ENCODE measurements at regions not wholly inside any gene's neighbourhood (a gene's known extent, or its start where the extent isn't known, plus 50 kb on each side); places are given as distances from the start of the nearest gene placed in this dataset.

DNA sequence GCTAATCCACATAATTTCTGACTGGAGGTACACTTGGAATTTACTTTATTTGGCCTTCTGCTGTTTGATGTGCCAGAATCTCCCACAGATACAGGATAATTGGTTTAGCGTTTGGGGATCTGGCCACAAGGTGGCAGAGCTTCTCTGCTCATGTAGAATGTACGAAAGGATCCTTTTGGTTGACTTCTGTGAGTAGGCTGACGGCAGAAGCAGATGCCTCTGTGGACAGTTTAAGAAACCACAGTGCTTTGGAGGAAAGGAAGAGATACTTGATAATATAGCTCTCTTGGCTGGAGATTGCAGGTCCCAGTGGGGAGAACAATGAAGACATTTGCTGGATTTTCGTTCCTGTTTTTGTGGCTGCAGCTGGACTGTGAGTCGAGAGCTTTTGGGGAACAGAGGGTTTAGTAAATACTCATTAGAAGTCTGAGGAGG lies 75.3 kb upstream of the OR4E1 start:
- no peak overlapping the region for H2AK5ac ChIP-seq (ENCODE audit: low read depth, low read length)
- H3K79me1 ChIP-seq (ENCODE audit: low read depth, low read length): no peaks in the 10 kb centered on the region
- no peak overlapping the region for H3K27ac ChIP-seq (ENCODE audit: low read depth, low read length)
- H3K36me3 ChIP-seq (ENCODE audit: control insufficient read depth in 2 of 4, insufficient read depth in 4 of 4, low read length in 3 of 4): no peaks in the 10 kb centered on the region
- 39% methylated on average over 5 of the region's 5 CpGs; no CpG with 5 or more reads in 1 of the 2 experiments for WGBS, 2 experiments (ENCODE audit: extremely low coverage in 1 of 2, insufficient coverage in 1 of 2, insufficient read length in 1 of 2, insufficient replicate concordance in 2 of 2, low coverage in 1 of 2, low lambda C conversion rate in 2 of 2, missing lambda C conversion rate in 1 of 2)
- no peak overlapping the region for H3K9ac ChIP-seq (replicated peaks in 1 of 4; ENCODE audit: extremely low read depth in 1 of 4, low read depth in 3 of 4, low read length in 3 of 4)
- no peak overlapping the region for H4K91ac ChIP-seq (replicated peaks; ENCODE audit: insufficient read length, low read length)
- no peak overlapping the region for H4K5ac ChIP-seq (ENCODE audit: insufficient read length, low read depth, low read length)
- H3K4me1 ChIP-seq (replicated peaks in 1 of 4; ENCODE audit: control insufficient read depth in 3 of 4, insufficient read depth in 4 of 4, low read length in 3 of 4): no peaks in the 10 kb centered on the region; a peak in 1 of 7 replicates
- no peak overlapping the region for H3K14ac ChIP-seq (ENCODE audit: insufficient read length)
- H3K9me3 ChIP-seq (ENCODE audit: insufficient read depth in 2 of 2, low read depth in 1 of 2, low read length in 1 of 2): no peaks in the 10 kb centered on the region
- H3K23me2 ChIP-seq (ENCODE audit: low read depth, low read length): no peaks in the 10 kb centered on the region
- ChIA-PET CTCF (ENCODE audit: partially characterized antibody) (interaction anchor here (0.8 to 3.6 kb wide), 31 partner anchors 10 to 241 kb away, joined by 3 to 28 read pairs (median 4); no protein-coding TSS in a partner anchor), POLR2A (ENCODE audit: partially characterized antibody) (no interaction called here)
- H2BK20ac ChIP-seq (ENCODE audit: low read length): no peak overlapping the region
- no peak overlapping the region for H2BK120ac ChIP-seq (replicated peaks; ENCODE audit: low read depth, low read length)
- H3K18ac ChIP-seq (ENCODE audit: extremely low read depth, low read length): no peak overlapping the region
- no peak overlapping the region for H4K8ac ChIP-seq (ENCODE audit: extremely low read depth, insufficient read depth, low read length)
- no peak overlapping the region for H3K23ac ChIP-seq (ENCODE audit: insufficient read length)
- no peak overlapping the region for H3K4me2 ChIP-seq (ENCODE audit: insufficient read depth in 1 of 2, low read depth in 2 of 2, low read length in 2 of 2)
- peak overlapping the region; percentile 93 for H2AFZ ChIP-seq (ENCODE audit: low read length)
- H2BK5ac ChIP-seq (ENCODE audit: low read depth, low read length): no peak overlapping the region
- no peak overlapping the region for H2BK15ac ChIP-seq (ENCODE audit: low read length)
- H4K20me1 ChIP-seq (replicated peaks in 1 of 2; ENCODE audit: control insufficient read depth in 1 of 2, insufficient read depth in 2 of 2, low read length in 2 of 2): no peaks in the 10 kb centered on the region
- H3K4me3 ChIP-seq (ENCODE audit: extremely low read depth in 1 of 4, insufficient read depth in 2 of 4, low read depth in 3 of 4, low read length in 4 of 4): no peak overlapping the region
- no peak overlapping the region for H3K56ac ChIP-seq (replicated peaks; ENCODE audit: insufficient read length, low read depth, low read length)
- DNase-seq (ENCODE audit: low read depth in 1 of 2, low spot score in 2 of 2): peak; percentile 23 to 68
- H3K79me2 ChIP-seq (ENCODE audit: control insufficient read depth in 1 of 2, insufficient read depth in 2 of 2, low read length in 2 of 2): no peaks in the 10 kb centered on the region
- no peak overlapping the region for H3K4ac ChIP-seq (replicated peaks; ENCODE audit: insufficient read length, low read depth, low read length)
- peak; percentile 99 for FAIRE-seq
- no peaks in the 10 kb centered on the region for H3K27me3 ChIP-seq (replicated peaks in 1 of 4; ENCODE audit: control insufficient read depth in 3 of 4, extremely low read depth in 1 of 4, insufficient read depth in 3 of 4, low read length in 3 of 4)
- H2BK12ac ChIP-seq (ENCODE audit: low read depth, low read length): no peak overlapping the region
- TF ChIP-seq SIRT6 (IDR thresholded peaks at IDR 0.05; ENCODE audit: low read length) (no peak), EP300 (IDR thresholded peaks at IDR 0.05; ENCODE audit: borderline replicate concordance in 1 of 2, low read depth in 2 of 2, low read length in 2 of 2) (no peak), KDM1A (IDR thresholded peaks at IDR 0.05; ENCODE audit: borderline replicate concordance, low read length) (no peak), SIX5 (IDR thresholded peaks at IDR 0.05; ENCODE audit: low read depth, low read length) (no peak), EGR1 (IDR thresholded peaks at IDR 0.05; ENCODE audit: borderline replicate concordance, low read depth, low read length) (no peak), CTBP2 (IDR thresholded peaks at IDR 0.05; ENCODE audit: borderline replicate concordance, insufficient read depth, insufficient read length, low read length) (no peak), NANOG (IDR thresholded peaks at IDR 0.05; ENCODE audit: insufficient read depth, low read depth, low read length, poor library complexity, severe bottlenecking) (no peak), BRCA1 (IDR thresholded peaks at IDR 0.05; ENCODE audit: low read depth, low read length) (no peak)
- TF ChIP-seq, protein P1, sequence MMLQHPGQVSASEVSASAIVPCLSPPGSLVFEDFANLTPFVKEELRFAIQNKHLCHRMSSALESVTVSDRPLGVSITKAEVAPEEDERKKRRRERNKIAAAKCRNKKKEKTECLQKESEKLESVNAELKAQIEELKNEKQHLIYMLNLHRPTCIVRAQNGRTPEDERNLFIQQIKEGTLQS (IDR thresholded peaks at IDR 0.05; ENCODE audit: insufficient read depth, low read depth, low read length): no peak
- TF ChIP-seq, protein P2, sequence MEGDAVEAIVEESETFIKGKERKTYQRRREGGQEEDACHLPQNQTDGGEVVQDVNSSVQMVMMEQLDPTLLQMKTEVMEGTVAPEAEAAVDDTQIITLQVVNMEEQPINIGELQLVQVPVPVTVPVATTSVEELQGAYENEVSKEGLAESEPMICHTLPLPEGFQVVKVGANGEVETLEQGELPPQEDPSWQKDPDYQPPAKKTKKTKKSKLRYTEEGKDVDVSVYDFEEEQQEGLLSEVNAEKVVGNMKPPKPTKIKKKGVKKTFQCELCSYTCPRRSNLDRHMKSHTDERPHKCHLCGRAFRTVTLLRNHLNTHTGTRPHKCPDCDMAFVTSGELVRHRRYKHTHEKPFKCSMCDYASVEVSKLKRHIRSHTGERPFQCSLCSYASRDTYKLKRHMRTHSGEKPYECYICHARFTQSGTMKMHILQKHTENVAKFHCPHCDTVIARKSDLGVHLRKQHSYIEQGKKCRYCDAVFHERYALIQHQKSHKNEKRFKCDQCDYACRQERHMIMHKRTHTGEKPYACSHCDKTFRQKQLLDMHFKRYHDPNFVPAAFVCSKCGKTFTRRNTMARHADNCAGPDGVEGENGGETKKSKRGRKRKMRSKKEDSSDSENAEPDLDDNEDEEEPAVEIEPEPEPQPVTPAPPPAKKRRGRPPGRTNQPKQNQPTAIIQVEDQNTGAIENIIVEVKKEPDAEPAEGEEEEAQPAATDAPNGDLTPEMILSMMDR (IDR thresholded peaks at IDR 0.05; ENCODE audit: control extremely low read depth in 1 of 3, insufficient read depth in 1 of 3, low read depth in 1 of 3, low read length in 3 of 3): peak; percentile 28 to 88 (median 83)
